H9 (cell line): ENCODE measurements at regions not wholly inside any gene's neighbourhood (a gene's known extent, or its start where the extent isn't known, plus 50 kb on each side); places are given as distances from the start of the nearest gene placed in this dataset.

Experiments
- DNase-seq: peaks from one replicate; pipeline ENCODE4 v3.0.0-alpha.2; 2017
- H2AFZ ChIP-seq: one replicate; pipeline ENCODE4 v1.6.1; 2013; ENCODE audit warnings: mild to moderate bottlenecking, low read length, control low read depth, moderate library complexity
- H2AK5ac ChIP-seq: 2 replicates; pipeline ENCODE4 v1.6.1; 2013; ENCODE audit warnings: low read length, control low read depth, mixed read lengths; ENCODE audit not compliant: insufficient read length
- H2BK120ac ChIP-seq: one replicate; pipeline ENCODE4 v1.6.1; 2013; ENCODE audit warnings: low read depth, mild to moderate bottlenecking, low read length, control low read depth, inconsistent platforms; ENCODE audit not compliant: poor library complexity, severe bottlenecking
- H2BK12ac ChIP-seq: 2 replicates; pipeline ENCODE4 v1.6.1; 2013; ENCODE audit warnings: low read length, control low read depth, mixed read lengths, low read depth; ENCODE audit not compliant: insufficient read length
- H2BK15ac ChIP-seq: 2 replicates; pipeline ENCODE4 v1.6.1; 2013; ENCODE audit warnings: low read depth, low read length, control low read depth
- H2BK20ac ChIP-seq: one replicate; pipeline ENCODE4 v1.6.1; 2013; ENCODE audit warnings: low read depth, mild to moderate bottlenecking, low read length, control low read depth, inconsistent platforms; ENCODE audit not compliant: poor library complexity, severe bottlenecking
- H2BK5ac ChIP-seq: 2 replicates; pipeline ENCODE4 v1.6.1; 2013; ENCODE audit warnings: low read length, control low read depth, mixed read lengths; ENCODE audit not compliant: insufficient read length
- H3K14ac ChIP-seq: 2 replicates; pipeline ENCODE4 v1.6.1; 2013; ENCODE audit warnings: low read length, control low read depth; ENCODE audit not compliant: insufficient read depth
- H3K18ac ChIP-seq: 2 replicates; pipeline ENCODE4 v1.6.1; 2013; ENCODE audit warnings: low read depth, mild to moderate bottlenecking, mixed read lengths, low read length, control low read depth; ENCODE audit not compliant: insufficient read length
- H3K23ac ChIP-seq: 2 replicates; pipeline ENCODE4 v1.6.1; 2013; ENCODE audit warnings: low read length, control low read depth, mixed read lengths, low read depth; ENCODE audit not compliant: insufficient read length
- H3K23me2 ChIP-seq: 2 replicates; pipeline ENCODE4 v1.6.1; 2013; ENCODE audit warnings: low read depth, mild to moderate bottlenecking, mixed read lengths, low read length, control low read depth; ENCODE audit not compliant: insufficient read length, poor library complexity, severe bottlenecking
- H3K27ac ChIP-seq: 2 replicates; pipeline ENCODE4 v1.5.1; 2013; ENCODE audit warnings: low read length, control low read depth, mixed read lengths, low read depth; ENCODE audit not compliant: insufficient read length
- H3K27me3 ChIP-seq: 2 replicates; pipeline ENCODE4 v1.6.1; 2013; ENCODE audit warnings: low read length, control low read depth, inconsistent platforms; ENCODE audit not compliant: insufficient read depth
- H3K4ac ChIP-seq: 2 replicates; pipeline ENCODE4 v1.6.1; 2013; ENCODE audit warnings: low read depth, mild to moderate bottlenecking, control low read depth, inconsistent platforms, low read length, moderate library complexity
- H3K4me1 ChIP-seq: 2 replicates; pipeline ENCODE4 v1.6.1; 2013; ENCODE audit warnings: low read length, control low read depth, inconsistent platforms; ENCODE audit not compliant: insufficient read depth
- H3K4me2 ChIP-seq: 2 replicates; pipeline ENCODE4 v1.6.1; 2013; ENCODE audit warnings: low read length, control low read depth, mixed read lengths; ENCODE audit not compliant: insufficient read length, insufficient read depth
- H3K56ac ChIP-seq: 2 replicates; pipeline ENCODE4 v1.6.1; 2013; ENCODE audit warnings: low read depth, mild to moderate bottlenecking, mixed read lengths, low read length, control low read depth; ENCODE audit not compliant: insufficient read length
- H3K79me1 ChIP-seq: 2 replicates; pipeline ENCODE4 v1.6.1; 2013; ENCODE audit warnings: low read depth, mild to moderate bottlenecking, moderate library complexity, low read length, control low read depth, inconsistent platforms; ENCODE audit not compliant: insufficient read depth, poor library complexity, severe bottlenecking
- H3K79me2 ChIP-seq: 2 replicates; pipeline ENCODE4 v1.6.1; 2013; ENCODE audit warnings: low read length, control low read depth, inconsistent platforms; ENCODE audit not compliant: insufficient read depth
- H3K9ac ChIP-seq: 2 replicates; pipeline ENCODE4 v1.6.1; 2013; ENCODE audit warnings: low read length, control low read depth, mixed read lengths; ENCODE audit not compliant: insufficient read length; ENCODE audit errors: extremely low read depth
- H3K9me3 ChIP-seq: one replicate; pipeline ENCODE4 v1.6.1; 2013; ENCODE audit warnings: low read depth, low read length, inconsistent platforms; ENCODE audit not compliant: control insufficient read depth
- H3T11ph ChIP-seq: one replicate; pipeline ENCODE4 v1.6.1; 2013; ENCODE audit warnings: mild to moderate bottlenecking, low read length, control low read depth, inconsistent platforms
- H4K20me1 ChIP-seq: one replicate; pipeline ENCODE4 v1.6.1; 2013; ENCODE audit not compliant: control insufficient read depth, insufficient read length, insufficient read depth
- H4K5ac ChIP-seq: 2 replicates; pipeline ENCODE4 v1.6.1; 2013; ENCODE audit warnings: low read depth, mild to moderate bottlenecking, mixed read lengths, low read length, control low read depth; ENCODE audit not compliant: insufficient read length
- H4K8ac ChIP-seq: replicated peaks from 2 replicates; pipeline ENCODE4 v1.6.1; 2013; ENCODE audit warnings: low read length, control low read depth, mixed read lengths, low read depth; ENCODE audit not compliant: insufficient read length
- H4K91ac ChIP-seq: 2 replicates; pipeline ENCODE4 v1.6.1; 2013; ENCODE audit warnings: low read depth, mild to moderate bottlenecking, moderate library complexity, mixed read lengths, low read length, control low read depth; ENCODE audit not compliant: insufficient read length
- H3K27ac Mint-ChIP-seq, 3 experiments: 2 replicates in 2 of 3; 3 replicates in 1 of 3; pipeline ENCODE4 v1.8.0; 2020 to 2021; ENCODE audit warnings: mixed read lengths in 3 of 3, mild to moderate bottlenecking in 1 of 3, moderate library complexity in 1 of 3
- H3K27me3 Mint-ChIP-seq: 2 replicates; pipeline ENCODE4 v1.8.0; 2021; ENCODE audit warnings: low read depth, mild to moderate bottlenecking, moderate library complexity, mixed read lengths
- H3K36me3 Mint-ChIP-seq, 3 experiments: 2 replicates in 2 of 3; 3 replicates in 1 of 3; pipeline ENCODE4 v1.8.0; 2020 to 2021; ENCODE audit warnings: low read depth in 3 of 3, mixed read lengths in 3 of 3; ENCODE audit not compliant: insufficient read depth in 1 of 3
- H3K4me1 Mint-ChIP-seq, 2 experiments: 2 replicates each; pipeline ENCODE4 v1.8.0; 2020; ENCODE audit warnings: mixed read lengths in 2 of 2
- H3K4me3 Mint-ChIP-seq, 2 experiments: 2 replicates in 1 of 2; 3 replicates in 1 of 2; pipeline ENCODE4 v1.8.0; 2020 to 2021; ENCODE audit warnings: mild to moderate bottlenecking in 2 of 2, mixed read lengths in 2 of 2, moderate library complexity in 1 of 2
- H3K9me3 Mint-ChIP-seq, 2 experiments: 2 replicates in 1 of 2; 3 replicates in 1 of 2; pipeline ENCODE4 v1.8.0; 2020; ENCODE audit warnings: mild to moderate bottlenecking in 2 of 2, mixed read lengths in 2 of 2, moderate library complexity in 1 of 2
- CTCF ChIP-seq: fragments of 200-600 bp; sonication (generic); conservative IDR thresholded peaks from 3 replicates; pipeline ENCODE4 v1.8.0; 2021; ENCODE audit warnings: antibody characterized with exemption, mild to moderate bottlenecking
- WGBS: extraction: QIAGEN DNeasy Blood & Tissue Kit; methylation state at CpG from one replicate; pipeline ENCODE4 v1.1.7; 2013; ENCODE audit warnings: missing lambda C conversion rate, low lambda C conversion rate, mixed read lengths; ENCODE audit not compliant: insufficient read length; ENCODE audit errors: extremely low coverage; 5-methylcytosine and 5-hydroxymethylcytosine counted together

GRCh38 chr4:43732829-43733426, 715.7 kb downstream of the KCTD8 start:
- Histone ChIP-seq H3K79me2 (no peaks in the 10 kb centered on the region), H2BK15ac (no peak overlapping the region), H3K23ac (no peak overlapping the region), H3K9ac (no peak overlapping the region), H2BK20ac (no peak overlapping the region), H3K27me3 (no peaks in the 10 kb centered on the region), H4K91ac (no peak overlapping the region), H2BK5ac (no peak overlapping the region), H2BK120ac (no peak overlapping the region), H4K5ac (no peak overlapping the region), H3T11ph (no peak overlapping the region), H3K18ac (no peak overlapping the region), H3K9me3 (no peaks in the 10 kb centered on the region), H4K20me1 (no peaks in the 10 kb centered on the region), H2AFZ (no peak overlapping the region), H3K4me2 (no peak overlapping the region), H3K23me2 (no peaks in the 10 kb centered on the region), H3K27ac (no peak overlapping the region), H3K4ac (no peak overlapping the region), H3K14ac (no peak overlapping the region), H3K56ac (no peak overlapping the region), H2AK5ac (no peak overlapping the region), H2BK12ac (no peak overlapping the region), H3K79me1 (no peaks in the 10 kb centered on the region), H4K8ac (no peak overlapping the region), H3K4me1 (no peaks in the 10 kb centered on the region)
- TF ChIP-seq CTCF: no peak
- H3K9me3 Mint-ChIP-seq: peaks cover 0 to 7% of the 10 kb centered on the region in 2 experiments; a peak in 4 of 5 replicates
- H3K4me1 Mint-ChIP-seq: no peaks in the 10 kb centered on the region
- H3K36me3 Mint-ChIP-seq: peaks cover 0 to 7% (median 2%) of the 10 kb centered on the region in 3 experiments; a peak in 3 of 7 replicates
- DNase-seq: no peak
- no peak overlapping the region for H3K4me3 Mint-ChIP-seq
- H3K27me3 Mint-ChIP-seq: no peaks in the 10 kb centered on the region
- no peak overlapping the region for H3K27ac Mint-ChIP-seq
- WGBS: no CpG with 5 or more reads among the region's 9 CpGs
